ENCODE measurements at regions not wholly inside any gene's neighbourhood (a gene's known extent, or its start where the extent isn't known, plus 50 kb on each side); places are given as distances from the start of the nearest gene placed in this dataset.

DNA sequence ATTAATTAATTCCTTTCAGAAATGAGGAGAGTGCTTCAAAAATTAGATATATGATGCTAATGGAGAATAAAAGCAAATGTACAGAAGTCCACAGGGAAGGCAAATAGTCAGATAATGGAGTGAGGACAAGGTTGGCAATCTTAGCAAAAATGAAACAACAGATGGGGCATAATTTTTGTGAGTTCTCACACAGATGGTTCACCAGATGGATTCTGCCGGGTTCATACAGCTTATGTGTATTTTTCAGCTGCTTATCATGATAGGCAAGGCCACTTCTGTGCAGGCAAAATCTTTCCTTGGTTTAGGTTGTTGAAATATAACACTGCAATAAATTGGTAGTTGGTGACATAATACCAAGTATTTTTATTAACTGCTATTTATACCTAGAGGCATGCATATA is 1539.0 kb upstream of the IGFBP7 start:
- 13% methylated on average over 1 of the region's 1 CpG for WGBS (ENCODE audit: low lambda C conversion rate)

DNA sequence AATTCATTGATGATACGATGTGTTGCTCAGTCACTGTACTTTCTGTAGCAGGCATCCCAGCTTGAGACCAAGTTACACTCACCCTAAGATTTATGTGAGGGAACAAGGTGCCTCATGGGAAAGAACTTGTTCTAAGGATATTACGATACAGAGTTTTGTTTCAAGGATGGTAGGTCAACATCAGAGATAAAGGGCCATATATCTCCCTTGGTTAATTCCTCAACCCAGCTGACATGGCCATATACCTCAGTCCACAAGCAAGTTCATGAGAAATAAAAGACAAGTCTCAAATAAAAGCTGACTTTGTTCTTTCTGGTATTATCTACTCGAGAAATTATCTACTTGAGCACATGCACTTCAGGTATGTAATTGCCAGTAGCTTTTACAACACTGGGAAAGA is 1535.9 kb upstream of the IGFBP7 start:
- 21% methylated on average over 3 of the region's 3 CpGs for WGBS (ENCODE audit: low lambda C conversion rate)
- Histone ChIP-seq H3K79me2 (ENCODE audit: insufficient read depth) (no peaks in the 10 kb centered on the region), H3K9me2 (no peaks in the 10 kb centered on the region; the same call in 1 of the 2 replicates), H3K27ac (ENCODE audit: low read depth in 2 of 2, low read length in 1 of 2) (no peak overlapping the region), H3K36me3 (replicated peaks in 1 of 2; ENCODE audit: control insufficient read depth in 1 of 2, insufficient read depth in 2 of 2, low read length in 1 of 2) (no peaks in the 10 kb centered on the region), H3K4me1 (ENCODE audit: control insufficient read depth in 1 of 2, insufficient read depth in 2 of 2, low read depth in 1 of 2, low read length in 1 of 2) (no peaks in the 10 kb centered on the region), H3F3A (replicated peaks; ENCODE audit: insufficient read depth) (no peaks in the 10 kb centered on the region), H3K9ac (no peak overlapping the region), H3K9me3 (no peaks in the 10 kb centered on the region), H3K4me3 (ENCODE audit: low read depth in 2 of 2, low read length in 1 of 2) (no peak overlapping the region), H3K4me2 (no peak overlapping the region), H3K27me3 (ENCODE audit: insufficient read depth) (no peaks in the 10 kb centered on the region), H2AFZ (ENCODE audit: low read depth) (no peak overlapping the region), H4K20me1 (ENCODE audit: insufficient read depth) (no peaks in the 10 kb centered on the region)
- ChIA-PET CTCF (no interaction called here), POLR2A (no interaction called here)
- DNase-seq = no peak
- TF ChIP-seq FOSL2 (IDR thresholded peaks at IDR 0.05; ENCODE audit: borderline replicate concordance, low read depth) = no peak
- no peak for TF ChIP-seq RCOR1 (IDR thresholded peaks at IDR 0.05; ENCODE audit: low read length)
- TF ChIP-seq NRF1 (IDR thresholded peaks at IDR 0.05; ENCODE audit: low read depth, low read length) = no peak
- TF ChIP-seq EZH2phosphoT487 (IDR thresholded peaks at IDR 0.05; ENCODE audit: borderline replicate concordance, low read depth) = no peak
- TF ChIP-seq, protein P1, sequence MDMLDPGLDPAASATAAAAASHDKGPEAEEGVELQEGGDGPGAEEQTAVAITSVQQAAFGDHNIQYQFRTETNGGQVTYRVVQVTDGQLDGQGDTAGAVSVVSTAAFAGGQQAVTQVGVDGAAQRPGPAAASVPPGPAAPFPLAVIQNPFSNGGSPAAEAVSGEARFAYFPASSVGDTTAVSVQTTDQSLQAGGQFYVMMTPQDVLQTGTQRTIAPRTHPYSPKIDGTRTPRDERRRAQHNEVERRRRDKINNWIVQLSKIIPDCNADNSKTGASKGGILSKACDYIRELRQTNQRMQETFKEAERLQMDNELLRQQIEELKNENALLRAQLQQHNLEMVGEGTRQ (IDR thresholded peaks at IDR 0.05; ENCODE audit: borderline replicate concordance, low read depth, low read length) = no peak
- TF ChIP-seq CTCF (IDR thresholded peaks at IDR 0.05) = no peak
- no peak for TF ChIP-seq RXRA (IDR thresholded peaks at IDR 0.05; ENCODE audit: borderline replicate concordance, low read depth)
- TF ChIP-seq, protein P2, sequence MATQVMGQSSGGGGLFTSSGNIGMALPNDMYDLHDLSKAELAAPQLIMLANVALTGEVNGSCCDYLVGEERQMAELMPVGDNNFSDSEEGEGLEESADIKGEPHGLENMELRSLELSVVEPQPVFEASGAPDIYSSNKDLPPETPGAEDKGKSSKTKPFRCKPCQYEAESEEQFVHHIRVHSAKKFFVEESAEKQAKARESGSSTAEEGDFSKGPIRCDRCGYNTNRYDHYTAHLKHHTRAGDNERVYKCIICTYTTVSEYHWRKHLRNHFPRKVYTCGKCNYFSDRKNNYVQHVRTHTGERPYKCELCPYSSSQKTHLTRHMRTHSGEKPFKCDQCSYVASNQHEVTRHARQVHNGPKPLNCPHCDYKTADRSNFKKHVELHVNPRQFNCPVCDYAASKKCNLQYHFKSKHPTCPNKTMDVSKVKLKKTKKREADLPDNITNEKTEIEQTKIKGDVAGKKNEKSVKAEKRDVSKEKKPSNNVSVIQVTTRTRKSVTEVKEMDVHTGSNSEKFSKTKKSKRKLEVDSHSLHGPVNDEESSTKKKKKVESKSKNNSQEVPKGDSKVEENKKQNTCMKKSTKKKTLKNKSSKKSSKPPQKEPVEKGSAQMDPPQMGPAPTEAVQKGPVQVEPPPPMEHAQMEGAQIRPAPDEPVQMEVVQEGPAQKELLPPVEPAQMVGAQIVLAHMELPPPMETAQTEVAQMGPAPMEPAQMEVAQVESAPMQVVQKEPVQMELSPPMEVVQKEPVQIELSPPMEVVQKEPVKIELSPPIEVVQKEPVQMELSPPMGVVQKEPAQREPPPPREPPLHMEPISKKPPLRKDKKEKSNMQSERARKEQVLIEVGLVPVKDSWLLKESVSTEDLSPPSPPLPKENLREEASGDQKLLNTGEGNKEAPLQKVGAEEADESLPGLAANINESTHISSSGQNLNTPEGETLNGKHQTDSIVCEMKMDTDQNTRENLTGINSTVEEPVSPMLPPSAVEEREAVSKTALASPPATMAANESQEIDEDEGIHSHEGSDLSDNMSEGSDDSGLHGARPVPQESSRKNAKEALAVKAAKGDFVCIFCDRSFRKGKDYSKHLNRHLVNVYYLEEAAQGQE (IDR thresholded peaks at IDR 0.05; ENCODE audit: low read depth, low read length) = no peak

More for the DNA sequence above, 1539.0 kb upstream of the IGFBP7 start:
- Histone ChIP-seq H3F3A (replicated peaks; ENCODE audit: insufficient read depth) (no peaks in the 10 kb centered on the region), H3K27ac (ENCODE audit: low read depth in 2 of 2, low read length in 1 of 2) (no peak overlapping the region), H3K9me3 (no peaks in the 10 kb centered on the region), H4K20me1 (ENCODE audit: insufficient read depth) (no peaks in the 10 kb centered on the region), H3K9ac (no peak overlapping the region), H3K4me3 (ENCODE audit: low read depth in 2 of 2, low read length in 1 of 2) (no peak overlapping the region), H3K79me2 (ENCODE audit: insufficient read depth) (no peaks in the 10 kb centered on the region), H3K9me2 (no peaks in the 10 kb centered on the region; the same call in 1 of the 2 replicates), H3K27me3 (ENCODE audit: insufficient read depth) (no peaks in the 10 kb centered on the region), H3K4me1 (ENCODE audit: control insufficient read depth in 1 of 2, insufficient read depth in 2 of 2, low read depth in 1 of 2, low read length in 1 of 2) (no peaks in the 10 kb centered on the region), H3K4me2 (no peak overlapping the region), H3K36me3 (replicated peaks in 1 of 2; ENCODE audit: control insufficient read depth in 1 of 2, insufficient read depth in 2 of 2, low read length in 1 of 2) (no peaks in the 10 kb centered on the region), H2AFZ (ENCODE audit: low read depth) (no peak overlapping the region)
- POLR2A ChIA-PET = no interaction called here
- DNase-seq = no peak
- no peak for TF ChIP-seq MEF2A (IDR thresholded peaks at IDR 0.05; ENCODE audit: borderline replicate concordance, low read depth)
- no peak for TF ChIP-seq JUND (IDR thresholded peaks at IDR 0.05)
- no peak for TF ChIP-seq FOXM1 (IDR thresholded peaks at IDR 0.05; ENCODE audit: low read depth)
- no peak for TF ChIP-seq EZH2phosphoT487 (IDR thresholded peaks at IDR 0.05; ENCODE audit: borderline replicate concordance, low read depth)
- TF ChIP-seq, protein P3, sequence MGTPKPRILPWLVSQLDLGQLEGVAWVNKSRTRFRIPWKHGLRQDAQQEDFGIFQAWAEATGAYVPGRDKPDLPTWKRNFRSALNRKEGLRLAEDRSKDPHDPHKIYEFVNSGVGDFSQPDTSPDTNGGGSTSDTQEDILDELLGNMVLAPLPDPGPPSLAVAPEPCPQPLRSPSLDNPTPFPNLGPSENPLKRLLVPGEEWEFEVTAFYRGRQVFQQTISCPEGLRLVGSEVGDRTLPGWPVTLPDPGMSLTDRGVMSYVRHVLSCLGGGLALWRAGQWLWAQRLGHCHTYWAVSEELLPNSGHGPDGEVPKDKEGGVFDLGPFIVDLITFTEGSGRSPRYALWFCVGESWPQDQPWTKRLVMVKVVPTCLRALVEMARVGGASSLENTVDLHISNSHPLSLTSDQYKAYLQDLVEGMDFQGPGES (IDR thresholded peaks at IDR 0.05; ENCODE audit: low read depth, low read length) = no peak
- TF ChIP-seq TEAD4 (IDR thresholded peaks at IDR 0.05; ENCODE audit: borderline replicate concordance, insufficient read depth) = no peak
- no peak for TF ChIP-seq SMC3 (IDR thresholded peaks at IDR 0.05; ENCODE audit: low read depth, low read length)
- TF ChIP-seq, protein P1 (IDR thresholded peaks at IDR 0.05; ENCODE audit: borderline replicate concordance, low read depth, low read length) = no peak
- no peak for TF ChIP-seq PBX3 (IDR thresholded peaks at IDR 0.05)
- TF ChIP-seq MXI1 (IDR thresholded peaks at IDR 0.05; ENCODE audit: low read depth, low read length) = no peak
- TF ChIP-seq SIN3A (IDR thresholded peaks at IDR 0.05; ENCODE audit: borderline replicate concordance, low read depth, low read length) = no peak
- no peak for TF ChIP-seq CHD2 (IDR thresholded peaks at IDR 0.05; ENCODE audit: low read length, partially characterized antibody)
- no peak for TF ChIP-seq TCF12 (IDR thresholded peaks at IDR 0.05)
- no peak for TF ChIP-seq FOXJ3 (CRISPR knock-in tag; IDR thresholded peaks at IDR 0.05)
- CTCF ChIA-PET = no interaction called here

Data from SK-N-SH (cell line).